GM23338 (cell line): ENCODE measurements at regions not wholly inside any gene's neighbourhood (a gene's known extent, or its start where the extent isn't known, plus 50 kb on each side); places are given as distances from the start of the nearest gene placed in this dataset.

Source experiments
- ATAC-seq: fragments of 200-7000 bp; cut with Tn5 transposase; 3 replicates; pipeline ENCODE4 v1.9.1; 2020
- DNase-seq: peaks from one replicate; pipeline ENCODE4 v3.0.0-alpha.2; 2015; ENCODE audit warnings: low spot score
- H2AFZ ChIP-seq: fragments of 200-600 bp; sonication (generic); 2 replicates; pipeline ENCODE4 v1.8.0; 2016; ENCODE audit warnings: antibody characterized with exemption, mild to moderate bottlenecking, moderate library complexity
- H3F3A ChIP-seq: fragments of 200-600 bp; sonication (generic); replicated peaks from 2 replicates; pipeline ENCODE4 v1.8.0; 2017; ENCODE audit warnings: antibody characterized with exemption, mixed run types, low read depth
- H3K27ac ChIP-seq: fragments of 200-600 bp; sonication (generic); 2 replicates; pipeline ENCODE4 v1.6.1; 2016; ENCODE audit warnings: low read depth
- H3K27me3 ChIP-seq: fragments of 200-600 bp; sonication (generic); 2 replicates; pipeline ENCODE4 v1.8.0; 2016; ENCODE audit warnings: mild to moderate bottlenecking, mixed run types, moderate library complexity; ENCODE audit not compliant: insufficient read depth
- H3K36me3 ChIP-seq: fragments of 200-600 bp; sonication (generic); 2 replicates; pipeline ENCODE4 v1.8.0; 2016; ENCODE audit warnings: mild to moderate bottlenecking; ENCODE audit not compliant: insufficient read depth
- H3K4me1 ChIP-seq: fragments of 200-600 bp; sonication (generic); 2 replicates; pipeline ENCODE4 v1.8.0; 2016; ENCODE audit warnings: mild to moderate bottlenecking, moderate library complexity; ENCODE audit not compliant: insufficient read depth
- H3K4me2 ChIP-seq: fragments of 200-600 bp; sonication (generic); 2 replicates; pipeline ENCODE4 v1.7.1; 2017; ENCODE audit warnings: mixed run types
- H3K4me3 ChIP-seq: fragments of 200-600 bp; sonication (generic); 2 replicates; pipeline ENCODE4 v1.6.1; 2016; ENCODE audit warnings: mixed run types
- H3K79me2 ChIP-seq: fragments of 200-600 bp; sonication (generic); replicated peaks from 2 replicates; pipeline ENCODE4 v1.8.0; 2017; ENCODE audit warnings: mild to moderate bottlenecking; ENCODE audit not compliant: insufficient read depth
- H3K9me2 ChIP-seq: fragments of 200-600 bp; sonication (generic); 2 replicates; pipeline ENCODE4 v1.8.0; 2017; ENCODE audit not compliant: insufficient read depth
- H4K20me1 ChIP-seq: fragments of 200-600 bp; sonication (generic); replicated peaks from 2 replicates; pipeline ENCODE4 v1.8.0; 2017; ENCODE audit warnings: mild to moderate bottlenecking; ENCODE audit not compliant: insufficient read depth
- H3K27ac Mint-ChIP-seq: 2 replicates; pipeline ENCODE4 v1.8.0; 2020; ENCODE audit warnings: inconsistent platforms, mild to moderate bottlenecking, moderate library complexity, mixed read lengths
- H3K27me3 Mint-ChIP-seq: 3 replicates; pipeline ENCODE4 v1.8.0; 2022; ENCODE audit warnings: low read depth, mild to moderate bottlenecking, moderate library complexity, mixed read lengths, inconsistent platforms; ENCODE audit not compliant: insufficient read depth, poor library complexity
- H3K36me3 Mint-ChIP-seq: 3 replicates; pipeline ENCODE4 v1.8.0; 2021; ENCODE audit warnings: low read depth, mild to moderate bottlenecking, inconsistent platforms, moderate library complexity, mixed read lengths
- H3K4me1 Mint-ChIP-seq: 3 replicates; pipeline ENCODE4 v1.8.0; 2020; ENCODE audit warnings: mild to moderate bottlenecking, inconsistent platforms, mixed read lengths
- H3K4me3 Mint-ChIP-seq: 3 replicates; pipeline ENCODE4 v1.8.0; 2021; ENCODE audit warnings: moderate library complexity, mild to moderate bottlenecking, inconsistent platforms, mixed read lengths
- H3K9me3 Mint-ChIP-seq: 3 replicates; pipeline ENCODE4 v1.8.0; 2020; ENCODE audit warnings: moderate library complexity, mild to moderate bottlenecking, inconsistent platforms, mixed read lengths
- CREB1 ChIP-seq: fragments of 250-450 bp; sonication (Bioruptor Pico); IDR thresholded peaks from 2 replicates; pipeline ENCODE4 v1.5.0; 2020; ENCODE audit warnings: low read depth, mild to moderate bottlenecking, moderate library complexity
- CTCF ChIP-seq, 2 experiments: fragments of 200-600 bp in 1 of 2; sonication (generic) in 1 of 2; conservative IDR thresholded peaks; 2 replicates each; pipeline versions ENCODE4 v1.5.1 to v1.6.1; 2016 to 2017; ENCODE audit warnings: antibody characterized with exemption in 2 of 2, low read depth in 2 of 2, mild to moderate bottlenecking in 2 of 2, moderate library complexity in 1 of 2
- EZH2 ChIP-seq: fragments of 200-600 bp; sonication (generic); IDR thresholded peaks from one replicate; pipeline ENCODE4 v1.8.0; 2017; ENCODE audit warnings: antibody characterized with exemption, mild to moderate bottlenecking, low read depth; ENCODE audit not compliant: unreplicated experiment
- EZH2phosphoT487 ChIP-seq: fragments of 200-600 bp; sonication (generic); IDR thresholded peaks from one replicate; pipeline ENCODE4 v1.8.1; 2018; ENCODE audit warnings: antibody characterized with exemption; ENCODE audit not compliant: unreplicated experiment
- JUNB ChIP-seq: IDR thresholded peaks from one replicate; pipeline ENCODE4 v1.6.1; 2016; ENCODE audit warnings: antibody characterized with exemption; ENCODE audit not compliant: unreplicated experiment
- NANOG ChIP-seq: IDR thresholded peaks from 2 replicates; pipeline ENCODE4 v1.6.1; 2016; ENCODE audit warnings: antibody characterized with exemption, borderline replicate concordance
- POLR2AphosphoS5 ChIP-seq: IDR thresholded peaks from 2 replicates; pipeline ENCODE4 v1.6.1; 2016; ENCODE audit warnings: antibody characterized with exemption, low read depth
- STAT1 ChIP-seq: IDR thresholded peaks from one replicate; pipeline ENCODE4 v1.6.1; 2016; ENCODE audit warnings: antibody characterized with exemption; ENCODE audit not compliant: unreplicated experiment
- ZNF114 ChIP-seq: fragments of 250-450 bp; sonication (Bioruptor Pico); IDR thresholded peaks from 2 replicates; pipeline ENCODE4 v1.5.0; 2020; ENCODE audit warnings: mild to moderate bottlenecking, moderate library complexity
- ZNF331 ChIP-seq: fragments of 250-450 bp; sonication (Bioruptor Pico); IDR thresholded peaks from 2 replicates; pipeline ENCODE4 v1.5.0; 2020; ENCODE audit warnings: low read depth, mild to moderate bottlenecking, moderate library complexity
- ZNF462 ChIP-seq: fragments of 250-450 bp; sonication (Bioruptor Pico); IDR thresholded peaks from 2 replicates; pipeline ENCODE4 v1.5.0; 2020; ENCODE audit warnings: mild to moderate bottlenecking, moderate library complexity
- TF ChIP-seq, protein P1 (sequence below): IDR thresholded peaks from 2 replicates; pipeline ENCODE4 v1.6.1; 2016; ENCODE audit warnings: antibody characterized with exemption
- TF ChIP-seq, protein P2 (sequence below): IDR thresholded peaks from one replicate; pipeline ENCODE4 v1.6.1; 2018; ENCODE audit warnings: antibody characterized with exemption; ENCODE audit not compliant: unreplicated experiment

GRCh38 chr18:50460716-50461115 lies 85.9 kb downstream of the SKA1 start:
- H3K27me3 ChIP-seq = no peaks in the 10 kb centered on the region
- no peaks in the 10 kb centered on the region for H3K36me3 Mint-ChIP-seq
- H4K20me1 ChIP-seq = no peaks in the 10 kb centered on the region
- H3K9me2 ChIP-seq = peaks cover 19% of the 10 kb centered on the region
- H3K27ac Mint-ChIP-seq = no peak overlapping the region
- no peak for DNase-seq
- H3K27me3 Mint-ChIP-seq = no peaks in the 10 kb centered on the region
- H3K4me1 ChIP-seq = peaks cover 13% of the 10 kb centered on the region
- no peak overlapping the region for H3K4me3 Mint-ChIP-seq
- peaks cover 19% of the 10 kb centered on the region for H3K4me1 Mint-ChIP-seq
- no peaks in the 10 kb centered on the region; the same call in 2 of the 3 replicates for H3K9me3 Mint-ChIP-seq
- no peaks in the 10 kb centered on the region for H3K79me2 ChIP-seq
- no peak overlapping the region for H3K27ac ChIP-seq
- no peak overlapping the region for H2AFZ ChIP-seq
- H3K36me3 ChIP-seq = no peaks in the 10 kb centered on the region
- no peak overlapping the region for H3K4me2 ChIP-seq
- no peak overlapping the region for H3K4me3 ChIP-seq
- ATAC-seq = no peak
- TF ChIP-seq, protein P1, sequence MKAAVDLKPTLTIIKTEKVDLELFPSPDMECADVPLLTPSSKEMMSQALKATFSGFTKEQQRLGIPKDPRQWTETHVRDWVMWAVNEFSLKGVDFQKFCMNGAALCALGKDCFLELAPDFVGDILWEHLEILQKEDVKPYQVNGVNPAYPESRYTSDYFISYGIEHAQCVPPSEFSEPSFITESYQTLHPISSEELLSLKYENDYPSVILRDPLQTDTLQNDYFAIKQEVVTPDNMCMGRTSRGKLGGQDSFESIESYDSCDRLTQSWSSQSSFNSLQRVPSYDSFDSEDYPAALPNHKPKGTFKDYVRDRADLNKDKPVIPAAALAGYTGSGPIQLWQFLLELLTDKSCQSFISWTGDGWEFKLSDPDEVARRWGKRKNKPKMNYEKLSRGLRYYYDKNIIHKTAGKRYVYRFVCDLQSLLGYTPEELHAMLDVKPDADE = no peak
- TF ChIP-seq EZH2 (no peak), NANOG (no peak), ZNF462 (CRISPR knock-in tag) (no peak), ZNF114 (CRISPR knock-in tag) (no peak), JUNB (no peak), POLR2AphosphoS5 (no peak), EZH2phosphoT487 (no peak), CTCF (conservative IDR thresholded peaks at IDR 0.05; ENCODE audit: low read depth in 2 of 2) (no peak), ZNF331 (no peak), STAT1 (no peak), CREB1 (CRISPR knock-in tag) (no peak)
- TF ChIP-seq, protein P2, sequence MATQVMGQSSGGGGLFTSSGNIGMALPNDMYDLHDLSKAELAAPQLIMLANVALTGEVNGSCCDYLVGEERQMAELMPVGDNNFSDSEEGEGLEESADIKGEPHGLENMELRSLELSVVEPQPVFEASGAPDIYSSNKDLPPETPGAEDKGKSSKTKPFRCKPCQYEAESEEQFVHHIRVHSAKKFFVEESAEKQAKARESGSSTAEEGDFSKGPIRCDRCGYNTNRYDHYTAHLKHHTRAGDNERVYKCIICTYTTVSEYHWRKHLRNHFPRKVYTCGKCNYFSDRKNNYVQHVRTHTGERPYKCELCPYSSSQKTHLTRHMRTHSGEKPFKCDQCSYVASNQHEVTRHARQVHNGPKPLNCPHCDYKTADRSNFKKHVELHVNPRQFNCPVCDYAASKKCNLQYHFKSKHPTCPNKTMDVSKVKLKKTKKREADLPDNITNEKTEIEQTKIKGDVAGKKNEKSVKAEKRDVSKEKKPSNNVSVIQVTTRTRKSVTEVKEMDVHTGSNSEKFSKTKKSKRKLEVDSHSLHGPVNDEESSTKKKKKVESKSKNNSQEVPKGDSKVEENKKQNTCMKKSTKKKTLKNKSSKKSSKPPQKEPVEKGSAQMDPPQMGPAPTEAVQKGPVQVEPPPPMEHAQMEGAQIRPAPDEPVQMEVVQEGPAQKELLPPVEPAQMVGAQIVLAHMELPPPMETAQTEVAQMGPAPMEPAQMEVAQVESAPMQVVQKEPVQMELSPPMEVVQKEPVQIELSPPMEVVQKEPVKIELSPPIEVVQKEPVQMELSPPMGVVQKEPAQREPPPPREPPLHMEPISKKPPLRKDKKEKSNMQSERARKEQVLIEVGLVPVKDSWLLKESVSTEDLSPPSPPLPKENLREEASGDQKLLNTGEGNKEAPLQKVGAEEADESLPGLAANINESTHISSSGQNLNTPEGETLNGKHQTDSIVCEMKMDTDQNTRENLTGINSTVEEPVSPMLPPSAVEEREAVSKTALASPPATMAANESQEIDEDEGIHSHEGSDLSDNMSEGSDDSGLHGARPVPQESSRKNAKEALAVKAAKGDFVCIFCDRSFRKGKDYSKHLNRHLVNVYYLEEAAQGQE = no peak
- no peaks in the 10 kb centered on the region for H3F3A ChIP-seq
